HEK293T (cell line): ENCODE measurements at regions not wholly inside any gene's neighbourhood (a gene's known extent, or its start where the extent isn't known, plus 50 kb on each side); places are given as distances from the start of the nearest gene placed in this dataset.
"Not testable (repeated sequence)": the region's sequence is repeated elsewhere in the genome, so short reads cannot be mapped to it uniquely, and the experiment has no call there.

ENCODE experiments used
- ARNT ChIP-seq: fragments of 450-650 bp; IDR thresholded peaks from 2 replicates; pipeline ENCODE4 v1.6.1; 2017; ENCODE audit warnings: mild to moderate bottlenecking
- BHLHE40 ChIP-seq: fragments of 450-650 bp; IDR thresholded peaks from 2 replicates; pipeline ENCODE4 v1.6.1; 2016; ENCODE audit warnings: mild to moderate bottlenecking, moderate library complexity, borderline replicate concordance
- FOXA1 ChIP-seq: fragments of 450-650 bp; IDR thresholded peaks from 2 replicates; pipeline ENCODE4 v1.6.1; 2016; ENCODE audit warnings: mild to moderate bottlenecking
- FOXM1 ChIP-seq: fragments of 450-650 bp; IDR thresholded peaks from 2 replicates; pipeline ENCODE4 v1.6.1; 2017; ENCODE audit warnings: mild to moderate bottlenecking, borderline replicate concordance
- HDGF ChIP-seq: fragments of 450-650 bp; IDR thresholded peaks from 2 replicates; pipeline ENCODE4 v1.6.1; 2017; ENCODE audit warnings: antibody characterized with exemption, borderline replicate concordance
- LEF1 ChIP-seq: fragments of 450-650 bp; IDR thresholded peaks from 2 replicates; pipeline ENCODE4 v1.6.1; 2017; ENCODE audit warnings: mild to moderate bottlenecking, borderline replicate concordance
- NFRKB ChIP-seq: fragments of 450-650 bp; IDR thresholded peaks from 2 replicates; pipeline ENCODE4 v1.6.1; 2016; ENCODE audit warnings: mild to moderate bottlenecking, moderate library complexity
- SUZ12 ChIP-seq: fragments of 450-650 bp; IDR thresholded peaks from 2 replicates; pipeline ENCODE4 v1.6.1; 2016; ENCODE audit warnings: mild to moderate bottlenecking

DNA sequence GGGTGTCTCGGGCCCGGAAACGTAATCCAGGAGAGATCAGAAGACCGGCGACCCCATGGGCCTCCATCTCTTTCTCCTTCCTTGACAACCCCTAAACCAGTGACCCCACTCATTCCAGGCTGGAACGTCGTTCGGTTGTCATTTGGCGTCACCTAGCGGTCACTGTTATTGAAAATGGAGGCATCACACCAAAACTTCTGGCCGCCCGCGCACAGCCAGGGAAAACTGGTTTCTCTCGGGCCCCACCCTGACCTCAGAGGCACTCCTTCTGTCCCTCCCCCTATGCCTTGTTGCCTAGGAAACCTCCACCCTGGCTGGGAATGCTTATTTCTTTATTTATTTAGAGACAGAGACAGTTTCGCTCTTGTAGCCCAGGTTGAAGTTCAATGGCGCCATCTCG is 2327.3 kb upstream of the TPTE start:
- TF ChIP-seq LEF1, HDGF, SUZ12, NFRKB, BHLHE40, ARNT, FOXM1, FOXA1: not testable (repeated sequence)
